DOHH2 (cell line): ENCODE measurements at regions not wholly inside any gene's neighbourhood (a gene's known extent, or its start where the extent isn't known, plus 50 kb on each side); places are given as distances from the start of the nearest gene placed in this dataset.

ENCODE experiments used
- H3F3A ChIP-seq: fragments of 200-600 bp; sonication (generic), shearing (Covaris generic); 2 replicates; pipeline ENCODE4 v1.6.0; 2016; ENCODE audit warnings: antibody characterized with exemption, mild to moderate bottlenecking; ENCODE audit not compliant: control insufficient read depth, insufficient read depth
- H3K27ac ChIP-seq: fragments of 200-600 bp; sonication (generic); 2 replicates; pipeline ENCODE4 v1.5.1; 2014; ENCODE audit warnings: low read depth, mild to moderate bottlenecking, low read length, moderate library complexity
- H3K27me3 ChIP-seq: fragments of 200-600 bp; sonication (generic); 2 replicates; pipeline ENCODE4 v1.6.1; 2014; ENCODE audit warnings: mild to moderate bottlenecking, low read length, mixed read lengths; ENCODE audit not compliant: control insufficient read depth
- H3K36me3 ChIP-seq: fragments of 200-600 bp; sonication (generic); 2 replicates; pipeline ENCODE4 v1.6.1; 2014; ENCODE audit warnings: mild to moderate bottlenecking, low read length, moderate library complexity, mixed read lengths; ENCODE audit not compliant: control insufficient read depth
- H3K4me1 ChIP-seq: fragments of 200-600 bp; sonication (generic); 2 replicates; pipeline ENCODE4 v1.6.1; 2014; ENCODE audit warnings: mild to moderate bottlenecking, low read length, mixed read lengths; ENCODE audit not compliant: control insufficient read depth
- H3K4me2 ChIP-seq: fragments of 200-600 bp; sonication (generic); 2 replicates; pipeline ENCODE4 v1.6.0; 2014; ENCODE audit warnings: mild to moderate bottlenecking, low read length, moderate library complexity
- H3K4me3 ChIP-seq: fragments of 200-600 bp; sonication (generic); 2 replicates; pipeline ENCODE4 v1.5.1; 2014; ENCODE audit warnings: mild to moderate bottlenecking, low read length, mixed read lengths
- H3K79me2 ChIP-seq: fragments of 200-600 bp; sonication (generic); 2 replicates; pipeline ENCODE4 v1.6.1; 2014; ENCODE audit warnings: mild to moderate bottlenecking, low read length, mixed read lengths; ENCODE audit not compliant: control insufficient read depth
- H3K9me2 ChIP-seq: fragments of 200-600 bp; sonication (generic); replicated peaks from 2 replicates; pipeline ENCODE4 v1.6.1; 2014; ENCODE audit warnings: mild to moderate bottlenecking, low read length, mixed read lengths; ENCODE audit not compliant: control insufficient read depth
- H3K9me3 ChIP-seq: fragments of 200-600 bp; sonication (generic); 2 replicates; pipeline ENCODE4 v1.6.1; 2014; ENCODE audit warnings: antibody characterized with exemption, low read length, mixed read lengths; ENCODE audit not compliant: control insufficient read depth, insufficient read depth
- H4K20me1 ChIP-seq: fragments of 200-600 bp; sonication (generic); 2 replicates; pipeline ENCODE4 v1.6.0; 2014; ENCODE audit warnings: low read depth, mild to moderate bottlenecking, antibody characterized with exemption, low read length, moderate library complexity; ENCODE audit not compliant: control insufficient read depth, insufficient read depth
- EZH2phosphoT487 ChIP-seq: fragments of 200-600 bp; sonication (generic); IDR thresholded peaks from 2 replicates; pipeline ENCODE4 v1.6.1; 2017; ENCODE audit warnings: borderline replicate concordance, mild to moderate bottlenecking, antibody characterized with exemption, low read length, moderate library complexity, mixed read lengths
- TF ChIP-seq, protein P1 (sequence below): fragments of 200-600 bp; sonication (generic); IDR thresholded peaks from one replicate; pipeline ENCODE4 v1.5.1; 2014; ENCODE audit warnings: antibody characterized with exemption, mild to moderate bottlenecking, low read depth, low read length; ENCODE audit not compliant: poor library complexity, severe bottlenecking

DNA sequence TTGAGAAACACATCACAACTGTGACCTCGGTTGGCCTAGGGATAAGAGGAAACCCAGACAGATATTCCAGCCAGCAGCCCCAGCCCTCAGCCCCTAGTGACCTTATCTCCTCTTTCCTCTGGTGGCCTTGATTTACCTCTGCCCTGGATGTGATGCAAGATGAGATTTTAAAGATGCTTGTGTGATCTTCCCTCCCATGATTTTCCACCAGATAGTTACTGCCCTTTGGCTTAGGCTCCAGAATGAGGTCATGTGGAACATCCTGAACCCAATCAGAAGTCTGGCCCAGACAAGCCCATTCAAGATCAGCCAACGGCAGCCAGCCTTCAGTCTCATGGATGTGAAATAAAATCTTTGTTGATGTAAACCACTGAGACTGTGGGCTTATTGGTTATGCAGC is 104.0 kb downstream of the BANF2 start:
- Histone ChIP-seq H3K9me2 (no peaks in the 10 kb centered on the region), H3K27ac (no peak overlapping the region), H3K79me2 (no peaks in the 10 kb centered on the region), H3K9me3 (0 out of 2 replicates have a peak, but pooled peaks cover 1% of the 10 kb centered on the region), H3K4me3 (no peak overlapping the region), H3K4me1 (peaks cover 11% of the 10 kb centered on the region), H3F3A (no peaks in the 10 kb centered on the region), H3K4me2 (no peak overlapping the region), H4K20me1 (no peaks in the 10 kb centered on the region), H3K27me3 (no peaks in the 10 kb centered on the region), H3K36me3 (no peaks in the 10 kb centered on the region)
- TF ChIP-seq, protein P1, sequence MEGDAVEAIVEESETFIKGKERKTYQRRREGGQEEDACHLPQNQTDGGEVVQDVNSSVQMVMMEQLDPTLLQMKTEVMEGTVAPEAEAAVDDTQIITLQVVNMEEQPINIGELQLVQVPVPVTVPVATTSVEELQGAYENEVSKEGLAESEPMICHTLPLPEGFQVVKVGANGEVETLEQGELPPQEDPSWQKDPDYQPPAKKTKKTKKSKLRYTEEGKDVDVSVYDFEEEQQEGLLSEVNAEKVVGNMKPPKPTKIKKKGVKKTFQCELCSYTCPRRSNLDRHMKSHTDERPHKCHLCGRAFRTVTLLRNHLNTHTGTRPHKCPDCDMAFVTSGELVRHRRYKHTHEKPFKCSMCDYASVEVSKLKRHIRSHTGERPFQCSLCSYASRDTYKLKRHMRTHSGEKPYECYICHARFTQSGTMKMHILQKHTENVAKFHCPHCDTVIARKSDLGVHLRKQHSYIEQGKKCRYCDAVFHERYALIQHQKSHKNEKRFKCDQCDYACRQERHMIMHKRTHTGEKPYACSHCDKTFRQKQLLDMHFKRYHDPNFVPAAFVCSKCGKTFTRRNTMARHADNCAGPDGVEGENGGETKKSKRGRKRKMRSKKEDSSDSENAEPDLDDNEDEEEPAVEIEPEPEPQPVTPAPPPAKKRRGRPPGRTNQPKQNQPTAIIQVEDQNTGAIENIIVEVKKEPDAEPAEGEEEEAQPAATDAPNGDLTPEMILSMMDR = no peak

DNA sequence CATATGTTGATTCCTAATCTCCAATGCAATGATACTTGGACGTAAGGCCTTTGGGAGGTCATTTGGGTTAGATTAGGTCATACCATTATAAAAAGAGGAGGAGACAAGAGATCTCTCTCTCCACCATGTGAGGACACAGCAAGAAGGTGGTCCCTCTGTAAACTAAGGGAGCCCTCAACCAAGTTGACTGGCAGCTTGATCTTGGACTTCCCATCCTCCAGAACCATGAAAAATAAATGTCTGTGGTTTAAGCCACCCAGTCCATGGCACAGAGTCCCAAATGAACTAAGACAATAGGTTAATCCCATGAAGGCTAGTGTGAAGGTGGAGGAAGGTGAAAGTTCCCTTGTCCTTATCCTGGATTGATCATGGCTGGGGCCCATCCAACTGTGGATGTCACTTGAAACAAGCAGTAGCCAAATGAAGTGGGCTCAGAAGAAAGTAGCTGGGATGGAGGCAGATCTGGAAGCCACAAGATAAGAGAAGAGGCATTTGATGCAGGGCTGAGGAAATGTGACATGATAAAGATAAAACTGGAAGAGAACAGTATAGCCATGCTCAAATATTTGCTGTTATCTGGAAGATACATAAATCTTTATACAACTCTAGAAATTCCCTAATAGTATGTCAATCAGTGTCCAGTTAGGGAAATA is 99.9 kb downstream of the BANF2 start:
- H3K79me2 ChIP-seq = no peaks in the 10 kb centered on the region
- H3K27me3 ChIP-seq = 0 out of 2 replicates have a peak, but pooled peaks cover 4% of the 10 kb centered on the region
- H3K4me2 ChIP-seq = no peak overlapping the region
- no peaks in the 10 kb centered on the region for H3K4me1 ChIP-seq
- no peak overlapping the region for H3K4me3 ChIP-seq
- H3K36me3 ChIP-seq = no peaks in the 10 kb centered on the region
- TF ChIP-seq, protein P1 = no peak
- TF ChIP-seq EZH2phosphoT487 = no peak
- no peak overlapping the region for H3K27ac ChIP-seq
- no peaks in the 10 kb centered on the region for H3K9me2 ChIP-seq
- no peaks in the 10 kb centered on the region for H4K20me1 ChIP-seq
- 0 out of 2 replicates have a peak, but pooled peaks cover 3% of the 10 kb centered on the region for H3K9me3 ChIP-seq
- no peaks in the 10 kb centered on the region for H3F3A ChIP-seq

- Histone ChIP-seq H4K20me1 (no peaks in the 10 kb centered on the region), H3K4me1 (no peaks in the 10 kb centered on the region), H3K4me2 (no peak overlapping the region), H3K9me2 (no peaks in the 10 kb centered on the region), H3K27ac (no peak overlapping the region), H3K27me3 (0 out of 2 replicates have a peak, but pooled peaks cover 4% of the 10 kb centered on the region), H3K79me2 (no peaks in the 10 kb centered on the region), H3K9me3 (0 out of 2 replicates have a peak, but pooled peaks cover 3% of the 10 kb centered on the region), H3K36me3 (no peaks in the 10 kb centered on the region), H3K4me3 (no peak overlapping the region), H3F3A (no peaks in the 10 kb centered on the region)
- no peak for TF ChIP-seq EZH2phosphoT487
- TF ChIP-seq, protein P1 = no peak
These were observed 98.8 kb downstream of the BANF2 start for GRCh38 chr20:17798601-17799000.
